K562 (cell line): ENCODE measurements at regions not wholly inside any gene's neighbourhood (a gene's known extent, or its start where the extent isn't known, plus 50 kb on each side); places are given as distances from the start of the nearest gene placed in this dataset.

Experiments
- ATAC-seq: fragments of 200-7000 bp; cut with Tn5 transposase; 3 replicates; pipeline ENCODE4 v1.9.1; 2020; ENCODE audit warnings: moderate library complexity
- BruUV-seq: library from RNA; stranded (reverse); fragments of 400-500 nt; replicated peaks from 2 replicates; lab custom pipeline; 2021; lab: Mats Ljungman, UMichigan
- CTCF ChIA-PET: fragments of 300-600 bp; formaldehyde crosslinking; extraction: SDS; loops from one replicate; lab custom pipeline; 2021; ENCODE audit warnings: low intra/inter-chr PET ratio; lab: Yijun Ruan, JAX
- POLR2A ChIA-PET: fragments of 300-600, 350-650 bp; sonication (Branson Sonifier 250); formaldehyde crosslinking; extraction: SDS; loops from one replicate; lab custom pipeline; 2021; ENCODE audit warnings: antibody characterized with exemption, inconsistent platforms; lab: Yijun Ruan, JAX
- DNase-seq, 4 experiments: peaks; one replicate each; pipeline versions ENCODE4 v3.0.0 to v3.0.0-alpha.2; 2011 to 2018; ENCODE audit warnings: low spot score in 3 of 4, mixed read lengths in 3 of 4; ENCODE audit errors: extremely low read depth in 1 of 4
- FAIRE-seq: peaks from 2 replicates; lab custom pipeline; 2011; peaks lifted over from hg19 to GRCh38; lab: Jason Lieb, UNC
- H2AFZ ChIP-seq: 2 replicates; pipeline ENCODE4 v1.6.0; 2011; ENCODE audit warnings: low read depth, low read length, control low read depth, inconsistent platforms
- H3K27ac ChIP-seq: fragments of 200-600 bp; 3 replicates; pipeline ENCODE4 v1.8.0; 2011; ENCODE audit warnings: low read depth, mild to moderate bottlenecking, control low read depth, inconsistent platforms, low read length, moderate library complexity, mixed read lengths; ENCODE audit errors: extremely low read depth
- H3K27me3 ChIP-seq, 2 experiments: fragments of 300-600 bp in 1 of 2; 2 replicates in 1 of 2; 3 replicates in 1 of 2; pipeline versions ENCODE4 v1.6.0 to v1.8.0; 2011; ENCODE audit warnings: inconsistent platforms in 2 of 2, low read length in 2 of 2, mild to moderate bottlenecking in 1 of 2, mixed read lengths in 1 of 2, moderate library complexity in 1 of 2; ENCODE audit not compliant: control insufficient read depth in 2 of 2, insufficient read depth in 2 of 2
- H3K36me3 ChIP-seq: fragments of 300-600 bp; 3 replicates; pipeline ENCODE4 v1.8.0; 2011; ENCODE audit warnings: mild to moderate bottlenecking, low read length, inconsistent platforms; ENCODE audit not compliant: control insufficient read depth, insufficient read depth
- H3K4me1 ChIP-seq, 2 experiments: fragments of 200-600 bp in 1 of 2; replicated peaks in 1 of 2; 2 replicates in 1 of 2; 3 replicates in 1 of 2; pipeline versions ENCODE4 v1.5.1 to v1.8.0; 2011; ENCODE audit warnings: inconsistent platforms in 2 of 2, low read length in 2 of 2, mild to moderate bottlenecking in 1 of 2, mixed read lengths in 1 of 2, moderate library complexity in 1 of 2; ENCODE audit not compliant: control insufficient read depth in 2 of 2, insufficient read depth in 2 of 2
- H3K4me2 ChIP-seq: 2 replicates; pipeline ENCODE4 v1.6.1; 2011; ENCODE audit warnings: low read length, control low read depth, inconsistent platforms, mixed read lengths; ENCODE audit not compliant: insufficient read depth
- H3K4me3 ChIP-seq: fragments of 200-600 bp; sonication (generic), shearing (Covaris generic); 2 replicates; pipeline ENCODE4 v1.5.1; 2016; ENCODE audit warnings: control low read depth, inconsistent platforms
- H3K79me2 ChIP-seq: fragments of 200-600 bp; 3 replicates; pipeline ENCODE4 v1.8.0; 2011; ENCODE audit warnings: low read length, inconsistent platforms; ENCODE audit not compliant: control insufficient read depth, insufficient read depth
- H3K9ac ChIP-seq, 2 experiments: 2 replicates each; pipeline versions ENCODE4 v1.6.0 to v1.6.1; 2011; ENCODE audit warnings: low read depth in 2 of 2, low read length in 2 of 2, control low read depth in 1 of 2, inconsistent platforms in 1 of 2, mild to moderate bottlenecking in 1 of 2, mixed read lengths in 1 of 2; ENCODE audit not compliant: insufficient read depth in 1 of 2
- H3K9me1 ChIP-seq: one replicate; pipeline ENCODE4 v1.6.0; 2011; ENCODE audit warnings: inconsistent platforms, mild to moderate bottlenecking, low read length, moderate library complexity; ENCODE audit not compliant: control insufficient read depth, insufficient read depth
- H3K9me3 ChIP-seq: replicated peaks from 2 replicates; pipeline ENCODE4 v1.5.1; 2011; ENCODE audit warnings: low read depth, low read length, inconsistent platforms; ENCODE audit not compliant: control insufficient read depth, insufficient read depth
- H4K20me1 ChIP-seq: replicated peaks from 2 replicates; pipeline ENCODE4 v1.6.1; 2011; ENCODE audit warnings: low read length, inconsistent platforms, mixed read lengths; ENCODE audit not compliant: control insufficient read depth, insufficient read depth
- DACH1 ChIP-seq: fragments of 450-650 bp; IDR thresholded peaks from 2 replicates; pipeline ENCODE4 v1.6.1; 2018; ENCODE audit not compliant: partially characterized antibody
- POLR2AphosphoS2 ChIP-seq: IDR thresholded peaks from 2 replicates; pipeline ENCODE4 v1.6.1; 2012; ENCODE audit warnings: low read length, improper control_type of control experiment
- ZNF324 ChIP-seq: fragments of 250-450 bp; sonication (Bioruptor Pico); IDR thresholded peaks from 2 replicates; pipeline ENCODE4 v1.4.0; 2020; ENCODE audit warnings: mild to moderate bottlenecking
- ZNF436 ChIP-seq: fragments of 250-450, 450-650 bp; sonication (Bioruptor Pico); formaldehyde crosslinking; IDR thresholded peaks from 2 replicates; pipeline ENCODE4 v1.7.0; 2020; ENCODE audit warnings: mild to moderate bottlenecking
- ZZZ3 ChIP-seq: fragments of 450-650 bp; IDR thresholded peaks from 2 replicates; pipeline ENCODE4 v1.6.1; 2016; ENCODE audit warnings: antibody characterized with exemption, mild to moderate bottlenecking, moderate library complexity
- WGBS: fragments of 100-300 bp; shearing (Covaris generic); methylation state at CpG from one replicate; pipeline ENCODE4 v1.1.6; 2016; ENCODE audit warnings: low coverage, mixed read lengths; ENCODE audit not compliant: insufficient coverage; ENCODE audit errors: missing lambda C conversion rate; 5-methylcytosine and 5-hydroxymethylcytosine counted together
- in situ Hi-C: fragments of 300-500 bp; cut with MboI; formaldehyde crosslinking; loops from 4 replicates; pipeline ENCODE4 v1.15.0; 2018; ENCODE audit warnings: inconsistent platforms, mixed read lengths
- intact Hi-C: fragments of 100-400 bp; cut with micrococcal nuclease; formaldehyde crosslinking; loops from 2 replicates; pipeline ENCODE4 v1.14.2; 2022
- TF ChIP-seq, protein P1 (sequence below): fragments of 450-650 bp; conservative IDR thresholded peaks from 2 replicates; pipeline ENCODE4 v1.6.1; 2016; ENCODE audit warnings: missing genetic modification characterization, low read depth, mild to moderate bottlenecking, missing compliant biosample characterization, moderate library complexity
- TF ChIP-seq, protein P2 (sequence below): fragments of 200-800 bp; sonication (Bioruptor generic); IDR thresholded peaks from 2 replicates; pipeline ENCODE4 v1.6.1; 2016; ENCODE audit warnings: missing genetic modification characterization, missing compliant biosample characterization

DNA sequence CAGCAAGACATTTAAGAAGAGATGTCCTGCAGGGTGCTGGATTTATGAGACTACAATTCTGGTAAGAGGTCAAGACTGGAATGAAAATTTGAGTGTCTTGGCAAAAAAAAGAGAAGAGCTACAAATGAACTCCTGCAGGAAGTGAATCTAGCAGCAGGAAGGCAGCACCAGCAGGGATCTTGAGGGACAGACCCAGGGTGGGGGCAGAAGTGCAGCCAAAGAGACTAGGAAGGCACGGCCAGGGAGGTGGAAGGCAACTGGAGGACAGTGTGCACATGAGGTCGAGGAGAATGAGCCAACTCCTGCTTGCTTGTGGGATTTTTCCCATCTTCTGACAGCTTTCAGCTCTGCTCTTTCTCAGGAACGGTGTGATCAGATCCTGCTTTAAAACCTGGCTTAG lies 263.2 kb downstream of the BUD13 start:
- no peaks in the 10 kb centered on the region for H3K9me1 ChIP-seq
- H3K4me2 ChIP-seq = no peak overlapping the region
- no peak overlapping the region for H3K9ac ChIP-seq
- H3K27me3 ChIP-seq = peaks cover 0 to 21% of the 10 kb centered on the region in 2 experiments; a peak in 2 of 5 replicates
- CTCF ChIA-PET = no interaction called here
- no peaks in the 10 kb centered on the region for H3K79me2 ChIP-seq
- no TSS peak for BruUV-seq
- no peak overlapping the region for H2AFZ ChIP-seq
- TF ChIP-seq, protein P1, sequence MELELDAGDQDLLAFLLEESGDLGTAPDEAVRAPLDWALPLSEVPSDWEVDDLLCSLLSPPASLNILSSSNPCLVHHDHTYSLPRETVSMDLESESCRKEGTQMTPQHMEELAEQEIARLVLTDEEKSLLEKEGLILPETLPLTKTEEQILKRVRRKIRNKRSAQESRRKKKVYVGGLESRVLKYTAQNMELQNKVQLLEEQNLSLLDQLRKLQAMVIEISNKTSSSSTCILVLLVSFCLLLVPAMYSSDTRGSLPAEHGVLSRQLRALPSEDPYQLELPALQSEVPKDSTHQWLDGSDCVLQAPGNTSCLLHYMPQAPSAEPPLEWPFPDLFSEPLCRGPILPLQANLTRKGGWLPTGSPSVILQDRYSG = no peak
- TF ChIP-seq DACH1 (no peak), ZNF436 (CRISPR knock-in tag) (no peak), POLR2AphosphoS2 (no peak), ZZZ3 (no peak), ZNF324 (CRISPR knock-in tag) (no peak)
- TF ChIP-seq, protein P2, sequence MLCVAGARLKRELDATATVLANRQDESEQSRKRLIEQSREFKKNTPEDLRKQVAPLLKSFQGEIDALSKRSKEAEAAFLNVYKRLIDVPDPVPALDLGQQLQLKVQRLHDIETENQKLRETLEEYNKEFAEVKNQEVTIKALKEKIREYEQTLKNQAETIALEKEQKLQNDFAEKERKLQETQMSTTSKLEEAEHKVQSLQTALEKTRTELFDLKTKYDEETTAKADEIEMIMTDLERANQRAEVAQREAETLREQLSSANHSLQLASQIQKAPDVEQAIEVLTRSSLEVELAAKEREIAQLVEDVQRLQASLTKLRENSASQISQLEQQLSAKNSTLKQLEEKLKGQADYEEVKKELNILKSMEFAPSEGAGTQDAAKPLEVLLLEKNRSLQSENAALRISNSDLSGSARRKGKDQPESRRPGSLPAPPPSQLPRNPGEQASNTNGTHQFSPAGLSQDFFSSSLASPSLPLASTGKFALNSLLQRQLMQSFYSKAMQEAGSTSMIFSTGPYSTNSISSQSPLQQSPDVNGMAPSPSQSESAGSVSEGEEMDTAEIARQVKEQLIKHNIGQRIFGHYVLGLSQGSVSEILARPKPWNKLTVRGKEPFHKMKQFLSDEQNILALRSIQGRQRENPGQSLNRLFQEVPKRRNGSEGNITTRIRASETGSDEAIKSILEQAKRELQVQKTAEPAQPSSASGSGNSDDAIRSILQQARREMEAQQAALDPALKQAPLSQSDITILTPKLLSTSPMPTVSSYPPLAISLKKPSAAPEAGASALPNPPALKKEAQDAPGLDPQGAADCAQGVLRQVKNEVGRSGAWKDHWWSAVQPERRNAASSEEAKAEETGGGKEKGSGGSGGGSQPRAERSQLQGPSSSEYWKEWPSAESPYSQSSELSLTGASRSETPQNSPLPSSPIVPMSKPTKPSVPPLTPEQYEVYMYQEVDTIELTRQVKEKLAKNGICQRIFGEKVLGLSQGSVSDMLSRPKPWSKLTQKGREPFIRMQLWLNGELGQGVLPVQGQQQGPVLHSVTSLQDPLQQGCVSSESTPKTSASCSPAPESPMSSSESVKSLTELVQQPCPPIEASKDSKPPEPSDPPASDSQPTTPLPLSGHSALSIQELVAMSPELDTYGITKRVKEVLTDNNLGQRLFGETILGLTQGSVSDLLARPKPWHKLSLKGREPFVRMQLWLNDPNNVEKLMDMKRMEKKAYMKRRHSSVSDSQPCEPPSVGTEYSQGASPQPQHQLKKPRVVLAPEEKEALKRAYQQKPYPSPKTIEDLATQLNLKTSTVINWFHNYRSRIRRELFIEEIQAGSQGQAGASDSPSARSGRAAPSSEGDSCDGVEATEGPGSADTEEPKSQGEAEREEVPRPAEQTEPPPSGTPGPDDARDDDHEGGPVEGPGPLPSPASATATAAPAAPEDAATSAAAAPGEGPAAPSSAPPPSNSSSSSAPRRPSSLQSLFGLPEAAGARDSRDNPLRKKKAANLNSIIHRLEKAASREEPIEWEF (CRISPR knock-in tag) = no peak
- TF ChIP-seq, all 486 proteins: peak for 0
- POLR2A ChIA-PET = interaction anchor here (0.7 kb wide), 1 partner anchor 458 kb away, joined by 3 read pairs; no protein-coding TSS in a partner anchor
- no peak for FAIRE-seq
- Histone ChIP-seq H3K27ac (no peak overlapping the region), H3K4me1 (no peaks in the 10 kb centered on the region; a peak in 1 of 5 replicates), H3K36me3 (no peaks in the 10 kb centered on the region), H3K9me3 (no peaks in the 10 kb centered on the region), H3K4me3 (no peak overlapping the region), H4K20me1 (0 out of 2 replicates have a peak, but pooled peaks cover 5% of the 10 kb centered on the region)
- intact Hi-C loops (no loop called here), in situ Hi-C loops (loop anchor here (25.0 kb wide), 1 partner anchor 728 kb away; the partner anchor contains the start of genes PCSK7 and RNF214)
- ATAC-seq = no peak
- 3% methylated on average over 3 of the region's 3 CpGs for WGBS
- DNase-seq = no peak
